Chondrocyte (in vitro differentiated cells): ENCODE measurements at regions not wholly inside any gene's neighbourhood (a gene's known extent, or its start where the extent isn't known, plus 50 kb on each side); places are given as distances from the start of the nearest gene placed in this dataset.

ENCODE experiments used
- DNase-seq: peaks from one replicate; pipeline ENCODE4 v3.0.0; 2021; ENCODE audit warnings: mixed read lengths, low spot score
- H3K27ac Mint-ChIP-seq: one replicate; pipeline ENCODE4 v1.8.0; 2021; ENCODE audit warnings: mild to moderate bottlenecking, moderate library complexity, mixed read lengths; ENCODE audit not compliant: unreplicated experiment
- H3K27me3 Mint-ChIP-seq: 2 replicates; pipeline ENCODE4 v1.8.0; 2021; ENCODE audit warnings: low read depth, mixed read lengths
- H3K36me3 Mint-ChIP-seq: 2 replicates; pipeline ENCODE4 v1.8.0; 2021; ENCODE audit warnings: low read depth, mixed read lengths
- H3K4me1 Mint-ChIP-seq: 2 replicates; pipeline ENCODE4 v1.8.0; 2021; ENCODE audit warnings: low read depth, mild to moderate bottlenecking, mixed read lengths
- H3K4me3 Mint-ChIP-seq: one replicate; pipeline ENCODE4 v1.8.0; 2021; ENCODE audit warnings: mild to moderate bottlenecking, moderate library complexity, mixed read lengths; ENCODE audit not compliant: unreplicated experiment
- H3K9me3 Mint-ChIP-seq: 2 replicates; pipeline ENCODE4 v1.8.0; 2021; ENCODE audit warnings: low read depth, mixed read lengths
- TF ChIP-seq, protein P1 (sequence below): fragments of 200-600 bp; sonication (generic); IDR thresholded peaks from 2 replicates; pipeline ENCODE4 v1.5.0; 2021; ENCODE audit warnings: antibody characterized with exemption, mild to moderate bottlenecking, moderate library complexity

DNA sequence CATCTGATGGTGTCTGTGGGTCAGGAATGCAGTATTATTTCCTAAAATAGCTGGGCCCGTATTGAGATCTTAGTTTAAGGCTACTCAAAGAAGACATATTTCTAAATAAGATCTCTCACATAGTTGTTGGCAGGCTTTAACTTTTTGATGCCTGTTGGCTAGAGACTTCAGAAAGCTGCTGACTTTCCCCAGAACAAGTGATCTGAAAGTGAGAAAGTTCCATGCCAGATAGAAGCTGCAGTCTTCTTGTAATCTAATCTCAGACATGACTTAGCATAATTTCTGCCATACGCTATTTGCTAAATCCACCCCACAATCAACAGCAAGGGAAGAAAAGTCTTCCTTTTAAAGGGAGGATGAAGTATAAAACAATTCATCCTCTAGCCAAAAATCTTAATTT is 867.1 kb downstream of the IGSF11 start:
- H3K9me3 Mint-ChIP-seq = peaks cover 13% of the 10 kb centered on the region
- TF ChIP-seq, protein P1, sequence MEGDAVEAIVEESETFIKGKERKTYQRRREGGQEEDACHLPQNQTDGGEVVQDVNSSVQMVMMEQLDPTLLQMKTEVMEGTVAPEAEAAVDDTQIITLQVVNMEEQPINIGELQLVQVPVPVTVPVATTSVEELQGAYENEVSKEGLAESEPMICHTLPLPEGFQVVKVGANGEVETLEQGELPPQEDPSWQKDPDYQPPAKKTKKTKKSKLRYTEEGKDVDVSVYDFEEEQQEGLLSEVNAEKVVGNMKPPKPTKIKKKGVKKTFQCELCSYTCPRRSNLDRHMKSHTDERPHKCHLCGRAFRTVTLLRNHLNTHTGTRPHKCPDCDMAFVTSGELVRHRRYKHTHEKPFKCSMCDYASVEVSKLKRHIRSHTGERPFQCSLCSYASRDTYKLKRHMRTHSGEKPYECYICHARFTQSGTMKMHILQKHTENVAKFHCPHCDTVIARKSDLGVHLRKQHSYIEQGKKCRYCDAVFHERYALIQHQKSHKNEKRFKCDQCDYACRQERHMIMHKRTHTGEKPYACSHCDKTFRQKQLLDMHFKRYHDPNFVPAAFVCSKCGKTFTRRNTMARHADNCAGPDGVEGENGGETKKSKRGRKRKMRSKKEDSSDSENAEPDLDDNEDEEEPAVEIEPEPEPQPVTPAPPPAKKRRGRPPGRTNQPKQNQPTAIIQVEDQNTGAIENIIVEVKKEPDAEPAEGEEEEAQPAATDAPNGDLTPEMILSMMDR = no peak
- no peak for DNase-seq
- H3K36me3 Mint-ChIP-seq = no peaks in the 10 kb centered on the region
- no peaks in the 10 kb centered on the region for H3K4me1 Mint-ChIP-seq
- no peak overlapping the region for H3K27ac Mint-ChIP-seq
- H3K4me3 Mint-ChIP-seq = no peak overlapping the region
- H3K27me3 Mint-ChIP-seq = peaks cover 2% of the 10 kb centered on the region

DNA sequence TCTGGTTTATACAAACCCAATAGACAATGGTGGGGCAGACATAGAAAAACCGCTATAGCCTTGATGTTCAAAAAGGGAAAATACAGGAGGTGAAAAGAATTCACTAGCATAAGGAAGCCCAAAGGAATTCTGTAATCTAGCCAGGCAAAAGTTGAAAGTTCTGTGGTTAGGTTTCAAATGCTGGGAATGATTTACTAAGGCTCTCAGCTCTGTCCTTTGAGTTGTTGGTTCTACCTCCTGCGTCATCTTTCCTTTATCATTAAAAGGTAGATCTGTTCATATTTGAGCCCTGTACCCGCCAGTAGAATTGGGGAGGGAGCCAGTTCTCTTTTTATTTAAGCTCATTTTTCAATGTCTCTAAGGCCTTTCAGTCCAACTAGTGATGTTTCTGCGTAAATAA is 866.5 kb downstream of the IGSF11 start:
- H3K27me3 Mint-ChIP-seq = peaks cover 2% of the 10 kb centered on the region
- no peak overlapping the region for H3K27ac Mint-ChIP-seq
- DNase-seq = no peak
- H3K4me1 Mint-ChIP-seq = no peaks in the 10 kb centered on the region
- H3K4me3 Mint-ChIP-seq = no peak overlapping the region
- H3K9me3 Mint-ChIP-seq = peaks cover 12% of the 10 kb centered on the region
- H3K36me3 Mint-ChIP-seq = no peaks in the 10 kb centered on the region
- TF ChIP-seq, protein P1 = no peak

DNA sequence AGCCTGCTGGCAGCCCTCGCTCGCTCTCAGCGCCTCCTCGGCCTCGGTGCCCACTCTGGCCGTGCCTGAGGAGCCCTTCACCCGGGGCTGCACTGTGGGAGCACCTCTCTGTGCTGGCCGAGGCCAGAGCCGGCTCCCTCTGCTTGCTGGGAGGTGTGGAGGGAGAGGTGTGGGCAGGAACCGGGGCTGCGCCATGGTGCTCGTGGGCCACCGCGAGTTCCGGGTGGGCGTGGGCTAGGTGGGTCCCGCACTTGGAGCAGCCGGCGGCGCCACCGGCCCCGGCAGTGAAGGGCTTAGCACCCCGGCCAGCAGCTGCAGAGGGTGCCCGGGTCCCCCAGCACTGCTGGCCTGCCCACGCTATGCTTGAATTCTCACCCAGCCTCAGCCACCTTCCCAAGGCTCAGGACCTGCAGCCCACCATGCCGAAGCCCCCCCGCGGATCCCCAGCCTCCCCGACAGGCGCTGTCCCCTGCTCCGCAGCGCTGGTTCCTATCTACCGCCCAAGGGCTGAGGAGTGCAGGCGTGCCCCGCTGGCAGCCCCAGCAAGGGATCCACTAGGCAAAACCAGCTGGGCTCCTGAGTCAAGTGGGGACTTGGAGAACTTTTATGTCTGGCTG is 863.3 kb downstream of the IGSF11 start:
- no peak for DNase-seq
- H3K9me3 Mint-ChIP-seq = peaks cover 12% of the 10 kb centered on the region
- H3K36me3 Mint-ChIP-seq = no peaks in the 10 kb centered on the region
- H3K27ac Mint-ChIP-seq = no peak overlapping the region
- H3K4me3 Mint-ChIP-seq = no peak overlapping the region
- peaks cover 2% of the 10 kb centered on the region for H3K27me3 Mint-ChIP-seq
- H3K4me1 Mint-ChIP-seq = no peaks in the 10 kb centered on the region
- TF ChIP-seq, protein P1 = no peak

DNA sequence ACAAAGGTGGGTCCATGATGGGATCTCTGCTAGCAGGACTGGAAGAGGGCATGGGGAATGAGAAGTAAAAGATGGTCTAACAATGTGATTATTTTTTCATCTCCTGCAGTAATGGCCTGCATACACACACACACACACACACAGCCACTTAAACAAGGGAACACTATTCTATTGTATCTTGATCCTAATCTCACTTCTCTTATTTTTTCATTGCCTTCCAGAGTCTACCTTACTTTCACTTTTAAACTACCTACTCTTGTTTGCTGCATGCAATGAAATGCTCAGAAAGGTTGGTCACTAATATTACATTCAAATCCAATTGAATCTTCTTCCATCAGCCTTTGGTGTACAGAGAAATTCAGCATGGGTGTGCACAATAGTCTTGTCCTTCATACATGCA is 853.8 kb downstream of the IGSF11 start:
- Mint-ChIP-seq H3K9me3 (peaks cover 10% of the 10 kb centered on the region), H3K4me1 (no peaks in the 10 kb centered on the region), H3K27ac (no peak overlapping the region), H3K27me3 (no peaks in the 10 kb centered on the region), H3K36me3 (no peaks in the 10 kb centered on the region), H3K4me3 (no peak overlapping the region)
- TF ChIP-seq, protein P1 = no peak
- DNase-seq = no peak

DNA sequence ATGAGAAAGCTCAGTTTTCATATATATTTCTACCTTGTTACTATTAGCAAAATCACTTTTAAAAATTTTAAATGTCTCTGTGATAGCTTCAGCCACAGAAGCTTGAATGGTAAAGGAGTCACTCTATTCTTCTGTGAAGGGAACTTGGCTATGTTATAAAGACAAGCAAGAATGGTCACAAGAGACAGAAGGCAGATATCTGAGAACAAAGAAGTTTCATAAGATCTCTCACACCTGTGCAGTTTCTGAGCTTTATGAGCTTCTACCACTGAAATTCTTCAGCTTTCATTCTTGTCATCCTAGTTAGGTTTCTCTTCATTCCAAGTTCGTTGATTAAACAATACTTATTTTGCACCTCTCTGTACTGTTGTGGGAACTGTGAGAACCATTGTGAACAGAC is 853.4 kb downstream of the IGSF11 start:
- no peaks in the 10 kb centered on the region for H3K27me3 Mint-ChIP-seq
- TF ChIP-seq, protein P1 = no peak

More for the DNA sequence above, 853.4 kb downstream of the IGSF11 start:
- Mint-ChIP-seq H3K4me1 (no peaks in the 10 kb centered on the region), H3K36me3 (no peaks in the 10 kb centered on the region), H3K4me3 (no peak overlapping the region), H3K27ac (no peak overlapping the region), H3K9me3 (peaks cover 10% of the 10 kb centered on the region)
- no peak for DNase-seq
